Activated T-cell treated with anti-CD3 and anti-CD28 coated beads for 48 hours (primary cell): ENCODE measurements at regions not wholly inside any gene's neighbourhood (a gene's known extent, or its start where the extent isn't known, plus 50 kb on each side); places are given as distances from the start of the nearest gene placed in this dataset.
"Not testable (repeated sequence)": the region's sequence is repeated elsewhere in the genome, so short reads cannot be mapped to it uniquely, and the experiment has no call there.

Experiments used
- DNase-seq: peaks from one replicate; pipeline ENCODE4 v3.0.0-alpha.2; 2020; ENCODE audit warnings: low read depth

- DNase-seq = no peak
Observed at GRCh38 chr1:173300061-173301044, 93.2 kb upstream of the TNFSF4 start.

- DNase-seq = no peak
Observed at GRCh38 chr1:173301507-173301906, 94.4 kb upstream of the TNFSF4 start.

- no peak for DNase-seq
Observed at GRCh38 chr1:173302366-173302765, 95.2 kb upstream of the TNFSF4 start.

GRCh38 chr1:173302890-173303829, 96.0 kb upstream of the TNFSF4 start:
- no peak for DNase-seq

- DNase-seq = no peak
Observed at GRCh38 chr1:173303984-173304383, 96.9 kb upstream of the TNFSF4 start.

- no peak for DNase-seq
Observed at GRCh38 chr1:173304529-173305227, 97.5 kb upstream of the TNFSF4 start.

- DNase-seq = no peak
Observed at GRCh38 chr1:173307845-173308244, 100.7 kb upstream of the TNFSF4 start.

GRCh38 chr1:173314656-173315055, 107.5 kb upstream of the TNFSF4 start:
- DNase-seq = no peak

- DNase-seq = no peak
Observed at GRCh38 chr1:173315296-173315695, 108.2 kb upstream of the TNFSF4 start.

- no peak for DNase-seq
Observed at GRCh38 chr1:173318788-173319187, 111.7 kb upstream of the TNFSF4 start.

- not testable (repeated sequence) for DNase-seq
Observed at GRCh38 chr1:173324352-173324751, 117.2 kb upstream of the TNFSF4 start.

- not testable (repeated sequence) for DNase-seq
Observed at GRCh38 chr1:173327987-173328386, 120.9 kb upstream of the TNFSF4 start.

- no peak for DNase-seq
Observed at GRCh38 chr1:173328961-173329360, 121.8 kb upstream of the TNFSF4 start.

GRCh38 chr1:173329726-173330125, 122.6 kb upstream of the TNFSF4 start:
- no peak for DNase-seq

- DNase-seq = no peak
Observed at GRCh38 chr1:173330149-173330951, 123.2 kb upstream of the TNFSF4 start.

- not testable (repeated sequence) for DNase-seq
Observed at GRCh38 chr1:173330952-173331548, 123.9 kb upstream of the TNFSF4 start.

GRCh38 chr1:173332026-173332425, 124.9 kb upstream of the TNFSF4 start:
- DNase-seq = no peak

- no peak for DNase-seq
Observed at GRCh38 chr1:173333581-173333980, 126.5 kb upstream of the TNFSF4 start.

GRCh38 chr1:173337126-173337525, 130.0 kb upstream of the TNFSF4 start:
- no peak for DNase-seq

GRCh38 chr1:173341307-173341706, 134.2 kb upstream of the TNFSF4 start:
- no peak for DNase-seq

- DNase-seq = no peak
Observed at GRCh38 chr1:173341971-173342370, 134.8 kb upstream of the TNFSF4 start.
